SK-N-SH treated with all-trans-retinoic acid at 6 μM for 48 hours (cell line): ENCODE measurements at regions not wholly inside any gene's neighbourhood (a gene's known extent, or its start where the extent isn't known, plus 50 kb on each side); places are given as distances from the start of the nearest gene placed in this dataset.

Experiments
- ATAC-seq: fragments of 200-7000 bp; cut with Tn5 transposase; 3 replicates; pipeline ENCODE4 v1.9.1; 2020; ENCODE audit warnings: mild to moderate bottlenecking, moderate library complexity
- ARNTL ChIP-seq: fragments of 450-650 bp; formaldehyde crosslinking; IDR thresholded peaks from 2 replicates; pipeline ENCODE4 v1.5.0; 2020; ENCODE audit warnings: low read depth, mild to moderate bottlenecking, moderate library complexity, borderline replicate concordance
- BACH2 ChIP-seq: fragments of 250-450 bp; sonication (Bioruptor Pico); IDR thresholded peaks from 2 replicates; pipeline ENCODE4 v1.9.0; 2021; ENCODE audit warnings: mild to moderate bottlenecking, borderline replicate concordance
- CSDC2 ChIP-seq: fragments of 250-450 bp; sonication (Bioruptor Pico); IDR thresholded peaks from 2 replicates; pipeline ENCODE4 v1.5.0; 2020; ENCODE audit warnings: mild to moderate bottlenecking, moderate library complexity
- ESRRG ChIP-seq: fragments of 250-450 bp; sonication (Bioruptor Pico); IDR thresholded peaks from 2 replicates; pipeline ENCODE4 v1.6.1; 2021; ENCODE audit warnings: mild to moderate bottlenecking
- GLIS3 ChIP-seq: fragments of 250-450 bp; sonication (Bioruptor Pico); IDR thresholded peaks from 2 replicates; pipeline ENCODE4 v1.5.0; 2020; ENCODE audit warnings: mild to moderate bottlenecking, moderate library complexity
- OSR1 ChIP-seq: fragments of 250-450 bp; sonication (Bioruptor Pico); IDR thresholded peaks from 2 replicates; pipeline ENCODE4 v1.8.0; 2022; ENCODE audit warnings: moderate library complexity, mild to moderate bottlenecking, inconsistent platforms
- POU6F1 ChIP-seq: fragments of 250-450 bp; sonication (Bioruptor Pico); IDR thresholded peaks from 2 replicates; pipeline ENCODE4 v1.8.0; 2021; ENCODE audit warnings: low read depth, mild to moderate bottlenecking, moderate library complexity, borderline replicate concordance
- PPARA ChIP-seq: fragments of 250-450 bp; sonication (Bioruptor Pico); IDR thresholded peaks from 2 replicates; pipeline ENCODE4 v1.5.0; 2020; ENCODE audit warnings: mild to moderate bottlenecking, borderline replicate concordance
- RARB ChIP-seq: fragments of 250-450 bp; sonication (Bioruptor Pico); IDR thresholded peaks from 2 replicates; pipeline ENCODE4 v1.8.0; 2021; ENCODE audit warnings: mild to moderate bottlenecking, moderate library complexity
- SNAI2 ChIP-seq: fragments of 250-450 bp; sonication (Bioruptor Pico); IDR thresholded peaks from 2 replicates; pipeline ENCODE4 v1.5.0; 2020; ENCODE audit warnings: mild to moderate bottlenecking, moderate library complexity
- TCF4 ChIP-seq: fragments of 250-450 bp; sonication (Bioruptor Pico); IDR thresholded peaks from 2 replicates; pipeline ENCODE4 v1.8.0; 2021; ENCODE audit warnings: mild to moderate bottlenecking, moderate library complexity, borderline replicate concordance
- TOX ChIP-seq: fragments of 250-450 bp; sonication (Bioruptor Pico); IDR thresholded peaks from 2 replicates; pipeline ENCODE4 v1.8.0; 2021; ENCODE audit warnings: mild to moderate bottlenecking, moderate library complexity, borderline replicate concordance
- TSHZ2 ChIP-seq: fragments of 250-450 bp; sonication (Bioruptor Pico); IDR thresholded peaks from 2 replicates; pipeline ENCODE4 v1.5.0; 2020; ENCODE audit warnings: mild to moderate bottlenecking, moderate library complexity
- ZC3H10 ChIP-seq: fragments of 250-450 bp; sonication (Bioruptor Pico); IDR thresholded peaks from 2 replicates; pipeline ENCODE4 v1.5.1; 2021; ENCODE audit warnings: mild to moderate bottlenecking, moderate library complexity
- ZFP3 ChIP-seq: fragments of 250-450 bp; sonication (Bioruptor Pico); IDR thresholded peaks from 2 replicates; pipeline ENCODE4 v1.5.0; 2020; ENCODE audit warnings: mild to moderate bottlenecking, moderate library complexity
- ZFP30 ChIP-seq: fragments of 450-650 bp; formaldehyde crosslinking; IDR thresholded peaks from 2 replicates; pipeline ENCODE4 v1.5.0; 2022; ENCODE audit warnings: mild to moderate bottlenecking, moderate library complexity
- ZNF565 ChIP-seq: fragments of 450-650 bp; formaldehyde crosslinking; conservative IDR thresholded peaks from 2 replicates; pipeline ENCODE4 v1.5.0; 2020; ENCODE audit warnings: low read depth, mild to moderate bottlenecking, moderate library complexity
- ZNF70 ChIP-seq: fragments of 450-650 bp; formaldehyde crosslinking; IDR thresholded peaks from 2 replicates; pipeline ENCODE4 v1.5.0; 2020; ENCODE audit warnings: mild to moderate bottlenecking, moderate library complexity
- ZNF8 ChIP-seq: fragments of 450-650 bp; formaldehyde crosslinking; IDR thresholded peaks from 2 replicates; pipeline ENCODE4 v1.5.0; 2020; ENCODE audit warnings: mild to moderate bottlenecking, moderate library complexity
- TF ChIP-seq, protein P1 (sequence below): fragments of 250-450 bp; sonication (Bioruptor Pico); IDR thresholded peaks from 2 replicates; pipeline ENCODE4 v1.5.1; 2021; ENCODE audit warnings: mild to moderate bottlenecking, moderate library complexity
- TF ChIP-seq, protein P2 (sequence below): fragments of 250-450 bp; sonication (Bioruptor Pico); IDR thresholded peaks from 2 replicates; pipeline ENCODE4 v1.8.0; 2020; ENCODE audit warnings: mild to moderate bottlenecking, moderate library complexity, borderline replicate concordance

- TF ChIP-seq TCF4: no peak
- TF ChIP-seq BACH2 (CRISPR knock-in tag): no peak
- no peak for TF ChIP-seq OSR1 (CRISPR knock-in tag)
- no peak for TF ChIP-seq POU6F1
- no peak for TF ChIP-seq PPARA (CRISPR knock-in tag)
- TF ChIP-seq GLIS3 (CRISPR knock-in tag): no peak
- TF ChIP-seq, protein P1, sequence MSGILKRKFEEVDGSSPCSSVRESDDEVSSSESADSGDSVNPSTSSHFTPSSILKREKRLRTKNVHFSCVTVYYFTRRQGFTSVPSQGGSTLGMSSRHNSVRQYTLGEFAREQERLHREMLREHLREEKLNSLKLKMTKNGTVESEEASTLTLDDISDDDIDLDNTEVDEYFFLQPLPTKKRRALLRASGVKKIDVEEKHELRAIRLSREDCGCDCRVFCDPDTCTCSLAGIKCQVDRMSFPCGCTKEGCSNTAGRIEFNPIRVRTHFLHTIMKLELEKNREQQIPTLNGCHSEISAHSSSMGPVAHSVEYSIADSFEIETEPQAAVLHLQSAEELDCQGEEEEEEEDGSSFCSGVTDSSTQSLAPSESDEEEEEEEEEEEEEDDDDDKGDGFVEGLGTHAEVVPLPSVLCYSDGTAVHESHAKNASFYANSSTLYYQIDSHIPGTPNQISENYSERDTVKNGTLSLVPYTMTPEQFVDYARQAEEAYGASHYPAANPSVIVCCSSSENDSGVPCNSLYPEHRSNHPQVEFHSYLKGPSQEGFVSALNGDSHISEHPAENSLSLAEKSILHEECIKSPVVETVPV: no peak
- no peak for TF ChIP-seq TSHZ2 (CRISPR knock-in tag)
- TF ChIP-seq RARB (CRISPR knock-in tag): no peak
- TF ChIP-seq ZFP3 (CRISPR knock-in tag): no peak
- TF ChIP-seq TOX (CRISPR knock-in tag): no peak
- ATAC-seq: no peak
Observed at GRCh38 chr2:103365071-103365470, 603.2 kb downstream of the TMEM182 start.

GRCh38 chr2:103367877-103368276 lies 606.0 kb downstream of the TMEM182 start:
- TF ChIP-seq ZNF70 (CRISPR knock-in tag): no peak
- TF ChIP-seq BACH2 (CRISPR knock-in tag): no peak
- no peak for TF ChIP-seq ARNTL (CRISPR knock-in tag)
- TF ChIP-seq ZNF565 (CRISPR knock-in tag): no peak
- TF ChIP-seq OSR1 (CRISPR knock-in tag): no peak
- TF ChIP-seq, protein P2, sequence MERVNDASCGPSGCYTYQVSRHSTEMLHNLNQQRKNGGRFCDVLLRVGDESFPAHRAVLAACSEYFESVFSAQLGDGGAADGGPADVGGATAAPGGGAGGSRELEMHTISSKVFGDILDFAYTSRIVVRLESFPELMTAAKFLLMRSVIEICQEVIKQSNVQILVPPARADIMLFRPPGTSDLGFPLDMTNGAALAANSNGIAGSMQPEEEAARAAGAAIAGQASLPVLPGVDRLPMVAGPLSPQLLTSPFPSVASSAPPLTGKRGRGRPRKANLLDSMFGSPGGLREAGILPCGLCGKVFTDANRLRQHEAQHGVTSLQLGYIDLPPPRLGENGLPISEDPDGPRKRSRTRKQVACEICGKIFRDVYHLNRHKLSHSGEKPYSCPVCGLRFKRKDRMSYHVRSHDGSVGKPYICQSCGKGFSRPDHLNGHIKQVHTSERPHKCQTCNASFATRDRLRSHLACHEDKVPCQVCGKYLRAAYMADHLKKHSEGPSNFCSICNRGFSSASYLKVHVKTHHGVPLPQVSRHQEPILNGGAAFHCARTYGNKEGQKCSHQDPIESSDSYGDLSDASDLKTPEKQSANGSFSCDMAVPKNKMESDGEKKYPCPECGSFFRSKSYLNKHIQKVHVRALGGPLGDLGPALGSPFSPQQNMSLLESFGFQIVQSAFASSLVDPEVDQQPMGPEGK: no peak
- TF ChIP-seq ESRRG: no peak
- TF ChIP-seq CSDC2: no peak
- no peak for TF ChIP-seq TCF4
- no peak for TF ChIP-seq ZFP30 (CRISPR knock-in tag)
- TF ChIP-seq, protein P1: no peak
- TF ChIP-seq SNAI2: no peak
- TF ChIP-seq ZNF8: no peak
- TF ChIP-seq RARB (CRISPR knock-in tag): no peak
- TF ChIP-seq ZFP3 (CRISPR knock-in tag): no peak
- TF ChIP-seq GLIS3 (CRISPR knock-in tag): no peak
- no peak for TF ChIP-seq ZC3H10 (CRISPR knock-in tag)
- TF ChIP-seq, all 23 proteins: peak for 0
- no peak for ATAC-seq

DNA sequence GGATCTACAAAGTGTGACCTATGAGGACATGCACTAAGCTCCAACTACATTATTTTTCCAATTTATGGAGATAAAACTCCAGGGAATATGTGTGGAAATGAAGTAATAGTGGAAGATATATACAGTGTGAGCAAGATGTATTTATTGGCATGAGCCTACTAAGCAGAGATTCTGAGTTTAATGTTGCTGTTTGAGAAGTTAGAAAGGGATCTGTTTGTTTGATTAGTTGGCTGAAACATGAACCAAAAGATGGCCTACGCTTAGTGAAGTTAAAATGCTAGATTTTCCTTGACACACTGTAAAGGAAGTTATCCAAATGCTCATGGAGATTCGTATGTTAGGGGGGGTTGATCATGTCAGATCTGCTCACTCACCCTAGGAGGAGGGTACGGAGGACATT lies 621.7 kb downstream of the TMEM182 start:
- no peak for ATAC-seq

More for the DNA sequence above, 621.7 kb downstream of the TMEM182 start:
- TF ChIP-seq GLIS3 (CRISPR knock-in tag) (no peak), POU6F1 (no peak), OSR1 (CRISPR knock-in tag) (no peak), TCF4 (no peak), ZNF70 (CRISPR knock-in tag) (no peak), SNAI2 (no peak), BACH2 (CRISPR knock-in tag) (no peak)
